ENCODE measurements at regions not wholly inside any gene's neighbourhood (a gene's known extent, or its start where the extent isn't known, plus 50 kb on each side); places are given as distances from the start of the nearest gene placed in this dataset.

DNA sequence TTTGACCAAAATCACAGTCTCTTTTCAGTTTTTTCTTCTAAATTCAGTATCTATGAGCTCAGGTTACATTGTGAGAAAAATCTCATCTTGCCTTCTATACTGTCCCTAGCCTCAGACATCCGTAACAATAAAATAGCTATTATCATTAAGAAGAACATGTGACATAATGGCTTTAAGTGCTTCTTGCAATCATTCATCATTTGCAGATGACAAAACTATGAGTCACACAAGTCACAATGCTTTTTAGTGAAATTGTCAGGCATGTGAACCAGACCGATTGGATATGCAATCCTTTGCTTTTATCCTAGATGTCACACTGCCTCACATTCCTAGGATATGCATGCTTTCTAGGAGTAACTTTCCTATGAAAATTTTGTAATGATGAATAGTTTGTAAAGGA is 313.1 kb downstream of the SLC6A15 start:
- Histone ChIP-seq H3K27me3 (ENCODE audit: insufficient read depth, poor library complexity, severe bottlenecking) (no peaks in the 10 kb centered on the region), H3K36me3 (ENCODE audit: low read depth) (no peaks in the 10 kb centered on the region), H3K27ac (ENCODE audit: poor library complexity, severe bottlenecking) (no peak overlapping the region), H3K9me3 (ENCODE audit: severe bottlenecking) (no peaks in the 10 kb centered on the region), H3K4me3 (ENCODE audit: severe bottlenecking) (no peak overlapping the region), H3K4me1 (ENCODE audit: insufficient read depth, poor library complexity, severe bottlenecking) (no peaks in the 10 kb centered on the region)
- DNase-seq (ENCODE audit: low spot score) (no peak), ATAC-seq (ENCODE audit: low read depth) (no peak)
- TF ChIP-seq, protein P1, sequence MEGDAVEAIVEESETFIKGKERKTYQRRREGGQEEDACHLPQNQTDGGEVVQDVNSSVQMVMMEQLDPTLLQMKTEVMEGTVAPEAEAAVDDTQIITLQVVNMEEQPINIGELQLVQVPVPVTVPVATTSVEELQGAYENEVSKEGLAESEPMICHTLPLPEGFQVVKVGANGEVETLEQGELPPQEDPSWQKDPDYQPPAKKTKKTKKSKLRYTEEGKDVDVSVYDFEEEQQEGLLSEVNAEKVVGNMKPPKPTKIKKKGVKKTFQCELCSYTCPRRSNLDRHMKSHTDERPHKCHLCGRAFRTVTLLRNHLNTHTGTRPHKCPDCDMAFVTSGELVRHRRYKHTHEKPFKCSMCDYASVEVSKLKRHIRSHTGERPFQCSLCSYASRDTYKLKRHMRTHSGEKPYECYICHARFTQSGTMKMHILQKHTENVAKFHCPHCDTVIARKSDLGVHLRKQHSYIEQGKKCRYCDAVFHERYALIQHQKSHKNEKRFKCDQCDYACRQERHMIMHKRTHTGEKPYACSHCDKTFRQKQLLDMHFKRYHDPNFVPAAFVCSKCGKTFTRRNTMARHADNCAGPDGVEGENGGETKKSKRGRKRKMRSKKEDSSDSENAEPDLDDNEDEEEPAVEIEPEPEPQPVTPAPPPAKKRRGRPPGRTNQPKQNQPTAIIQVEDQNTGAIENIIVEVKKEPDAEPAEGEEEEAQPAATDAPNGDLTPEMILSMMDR (IDR thresholded peaks at IDR 0.05; ENCODE audit: poor library complexity, severe bottlenecking): no peak

DNA sequence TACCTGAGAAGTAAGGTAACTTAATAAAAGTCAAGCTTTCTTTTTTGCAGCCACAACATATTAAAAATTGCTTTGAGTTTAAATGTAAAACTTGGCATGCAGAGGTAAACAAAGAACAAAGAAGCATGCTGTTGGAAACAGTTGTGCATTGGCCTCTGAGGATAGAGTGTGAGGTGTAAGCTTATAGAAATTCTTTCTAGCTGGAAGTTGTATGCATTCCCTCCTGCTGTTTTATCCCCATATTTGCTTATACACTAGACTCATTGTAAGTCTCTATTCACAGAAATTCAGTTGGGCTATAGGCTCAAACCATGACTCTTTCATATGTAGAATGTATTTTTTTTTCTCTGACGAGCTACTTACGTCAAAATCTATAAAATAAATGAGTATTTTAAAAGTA is 316.3 kb downstream of the SLC6A15 start:
- no peaks in the 10 kb centered on the region for H3K9me3 ChIP-seq (ENCODE audit: severe bottlenecking)
- no peak overlapping the region for H3K27ac ChIP-seq (ENCODE audit: poor library complexity, severe bottlenecking)
- TF ChIP-seq, protein P1 (IDR thresholded peaks at IDR 0.05; ENCODE audit: poor library complexity, severe bottlenecking): no peak
- DNase-seq (ENCODE audit: low spot score) (no peak), ATAC-seq (ENCODE audit: low read depth) (no peak)
- no peaks in the 10 kb centered on the region for H3K4me1 ChIP-seq (ENCODE audit: insufficient read depth, poor library complexity, severe bottlenecking)
- H3K27me3 ChIP-seq (ENCODE audit: insufficient read depth, poor library complexity, severe bottlenecking): no peaks in the 10 kb centered on the region
- no peaks in the 10 kb centered on the region for H3K36me3 ChIP-seq (ENCODE audit: low read depth)
- no peak overlapping the region for H3K4me3 ChIP-seq (ENCODE audit: severe bottlenecking)

DNA sequence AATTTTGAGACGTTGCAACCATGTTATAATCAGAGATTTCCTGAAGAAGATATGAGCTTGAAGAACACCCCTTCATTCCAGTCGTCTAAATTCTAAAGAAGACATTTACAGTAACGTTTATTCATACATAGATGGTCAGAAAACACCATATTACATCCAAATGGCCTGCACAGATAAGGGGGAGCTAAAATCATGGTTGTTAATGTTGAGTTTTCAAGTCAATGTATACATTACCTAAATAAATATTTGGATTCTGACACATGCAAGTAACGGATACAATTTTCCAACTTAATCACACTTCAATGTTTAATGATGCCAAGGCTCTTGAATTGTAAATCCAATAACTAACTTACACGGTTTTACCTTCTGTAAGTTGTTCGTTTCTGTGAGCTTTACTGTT is 318.4 kb downstream of the SLC6A15 start:
- H3K36me3 ChIP-seq (ENCODE audit: low read depth): no peaks in the 10 kb centered on the region
- DNase-seq (ENCODE audit: low spot score) (no peak), ATAC-seq (ENCODE audit: low read depth) (no peak)
- H3K27ac ChIP-seq (ENCODE audit: poor library complexity, severe bottlenecking): no peak overlapping the region
- H3K4me1 ChIP-seq (ENCODE audit: insufficient read depth, poor library complexity, severe bottlenecking): no peaks in the 10 kb centered on the region
- no peaks in the 10 kb centered on the region for H3K9me3 ChIP-seq (ENCODE audit: severe bottlenecking)
- no peak overlapping the region for H3K4me3 ChIP-seq (ENCODE audit: severe bottlenecking)
- no peaks in the 10 kb centered on the region for H3K27me3 ChIP-seq (ENCODE audit: insufficient read depth, poor library complexity, severe bottlenecking)
- TF ChIP-seq, protein P1 (IDR thresholded peaks at IDR 0.05; ENCODE audit: poor library complexity, severe bottlenecking): no peak

DNA sequence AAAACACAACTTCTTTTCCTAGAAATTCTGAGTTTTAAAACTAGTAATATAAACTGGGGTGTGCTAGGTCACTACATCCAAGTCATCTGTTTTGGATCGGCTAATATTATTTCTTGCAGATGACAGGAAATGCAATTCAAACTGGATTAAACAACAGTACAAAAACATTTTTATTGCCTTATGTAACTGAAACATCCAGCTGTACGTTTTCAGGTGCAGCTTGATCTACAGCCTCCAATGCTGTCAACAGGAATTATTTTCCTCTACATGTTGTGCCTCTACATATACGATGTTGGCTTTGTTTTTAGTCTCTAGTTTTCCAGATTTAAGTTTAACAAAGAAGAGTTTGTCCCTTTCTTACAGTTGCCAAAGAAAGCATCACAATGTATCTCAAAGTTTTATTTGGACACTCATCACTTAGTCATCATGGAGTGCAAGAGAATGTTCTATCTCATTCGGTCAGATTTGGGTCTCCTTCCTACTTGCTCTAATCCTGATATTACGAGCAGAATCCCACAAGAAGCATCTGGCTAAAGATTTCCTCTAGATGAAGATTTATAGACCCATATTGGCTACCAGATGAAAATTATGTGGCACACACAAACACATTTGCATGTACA is 326.7 kb downstream of the SLC6A15 start:
- TF ChIP-seq, protein P1 (IDR thresholded peaks at IDR 0.05; ENCODE audit: poor library complexity, severe bottlenecking): no peak
- H3K4me3 ChIP-seq (ENCODE audit: severe bottlenecking): no peak overlapping the region
- H3K27me3 ChIP-seq (ENCODE audit: insufficient read depth, poor library complexity, severe bottlenecking): no peaks in the 10 kb centered on the region
- H3K36me3 ChIP-seq (ENCODE audit: low read depth): no peaks in the 10 kb centered on the region
- ATAC-seq (ENCODE audit: low read depth) (no peak), DNase-seq (ENCODE audit: low spot score) (no peak)
- H3K27ac ChIP-seq (ENCODE audit: poor library complexity, severe bottlenecking): no peak overlapping the region
- H3K4me1 ChIP-seq (ENCODE audit: insufficient read depth, poor library complexity, severe bottlenecking): no peaks in the 10 kb centered on the region
- no peaks in the 10 kb centered on the region for H3K9me3 ChIP-seq (ENCODE audit: severe bottlenecking)

DNA sequence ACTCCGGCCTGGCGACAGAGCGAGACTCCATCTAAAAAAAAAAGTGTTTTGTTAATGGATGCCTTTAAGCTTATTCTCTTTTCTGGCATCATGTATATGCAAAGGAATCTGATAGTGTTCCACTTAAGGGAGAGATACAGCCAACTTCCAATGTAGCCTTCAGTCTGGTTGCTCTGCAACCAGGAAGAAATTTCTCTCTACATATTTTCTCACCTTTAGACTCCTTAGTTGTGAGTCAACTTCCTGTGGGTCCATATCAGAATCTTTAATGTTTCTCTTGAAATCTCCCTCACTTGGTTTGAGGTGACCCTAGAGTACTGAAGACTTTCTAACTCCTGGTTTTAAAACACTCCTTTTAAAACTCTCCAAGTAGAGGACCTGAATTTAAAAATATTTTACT is 340.4 kb downstream of the SLC6A15 start:
- no peak overlapping the region for H3K27ac ChIP-seq (ENCODE audit: poor library complexity, severe bottlenecking)
- DNase-seq (ENCODE audit: low spot score): no peak
- peak; percentile 29; the same call in 2 of the 3 replicates for ATAC-seq (ENCODE audit: low read depth)
- H3K9me3 ChIP-seq (ENCODE audit: severe bottlenecking): no peaks in the 10 kb centered on the region
- no peaks in the 10 kb centered on the region for H3K27me3 ChIP-seq (ENCODE audit: insufficient read depth, poor library complexity, severe bottlenecking)
- H3K36me3 ChIP-seq (ENCODE audit: low read depth): no peaks in the 10 kb centered on the region
- no peaks in the 10 kb centered on the region for H3K4me1 ChIP-seq (ENCODE audit: insufficient read depth, poor library complexity, severe bottlenecking)
- no peak overlapping the region for H3K4me3 ChIP-seq (ENCODE audit: severe bottlenecking)
- TF ChIP-seq, protein P1 (IDR thresholded peaks at IDR 0.05; ENCODE audit: poor library complexity, severe bottlenecking): no peak
